GM23338 (cell line): ENCODE measurements at regions not wholly inside any gene's neighbourhood (a gene's known extent, or its start where the extent isn't known, plus 50 kb on each side); places are given as distances from the start of the nearest gene placed in this dataset.

Experiments used
- ATAC-seq: fragments of 200-7000 bp; cut with Tn5 transposase; 3 replicates; pipeline ENCODE4 v1.9.1; 2020
- DNase-seq: peaks from one replicate; pipeline ENCODE4 v3.0.0-alpha.2; 2015; ENCODE audit warnings: low spot score
- H2AFZ ChIP-seq: fragments of 200-600 bp; sonication (generic); 2 replicates; pipeline ENCODE4 v1.8.0; 2016; ENCODE audit warnings: antibody characterized with exemption, mild to moderate bottlenecking, moderate library complexity
- H3F3A ChIP-seq: fragments of 200-600 bp; sonication (generic); replicated peaks from 2 replicates; pipeline ENCODE4 v1.8.0; 2017; ENCODE audit warnings: antibody characterized with exemption, mixed run types, low read depth
- H3K27ac ChIP-seq: fragments of 200-600 bp; sonication (generic); 2 replicates; pipeline ENCODE4 v1.6.1; 2016; ENCODE audit warnings: low read depth
- H3K27me3 ChIP-seq: fragments of 200-600 bp; sonication (generic); 2 replicates; pipeline ENCODE4 v1.8.0; 2016; ENCODE audit warnings: mild to moderate bottlenecking, mixed run types, moderate library complexity; ENCODE audit not compliant: insufficient read depth
- H3K36me3 ChIP-seq: fragments of 200-600 bp; sonication (generic); 2 replicates; pipeline ENCODE4 v1.8.0; 2016; ENCODE audit warnings: mild to moderate bottlenecking; ENCODE audit not compliant: insufficient read depth
- H3K4me1 ChIP-seq: fragments of 200-600 bp; sonication (generic); 2 replicates; pipeline ENCODE4 v1.8.0; 2016; ENCODE audit warnings: mild to moderate bottlenecking, moderate library complexity; ENCODE audit not compliant: insufficient read depth
- H3K4me2 ChIP-seq: fragments of 200-600 bp; sonication (generic); 2 replicates; pipeline ENCODE4 v1.7.1; 2017; ENCODE audit warnings: mixed run types
- H3K4me3 ChIP-seq: fragments of 200-600 bp; sonication (generic); 2 replicates; pipeline ENCODE4 v1.6.1; 2016; ENCODE audit warnings: mixed run types
- H3K79me2 ChIP-seq: fragments of 200-600 bp; sonication (generic); replicated peaks from 2 replicates; pipeline ENCODE4 v1.8.0; 2017; ENCODE audit warnings: mild to moderate bottlenecking; ENCODE audit not compliant: insufficient read depth
- H3K9me2 ChIP-seq: fragments of 200-600 bp; sonication (generic); 2 replicates; pipeline ENCODE4 v1.8.0; 2017; ENCODE audit not compliant: insufficient read depth
- H4K20me1 ChIP-seq: fragments of 200-600 bp; sonication (generic); replicated peaks from 2 replicates; pipeline ENCODE4 v1.8.0; 2017; ENCODE audit warnings: mild to moderate bottlenecking; ENCODE audit not compliant: insufficient read depth
- H3K27ac Mint-ChIP-seq: 2 replicates; pipeline ENCODE4 v1.8.0; 2020; ENCODE audit warnings: inconsistent platforms, mild to moderate bottlenecking, moderate library complexity, mixed read lengths
- H3K27me3 Mint-ChIP-seq: 3 replicates; pipeline ENCODE4 v1.8.0; 2022; ENCODE audit warnings: low read depth, mild to moderate bottlenecking, moderate library complexity, mixed read lengths, inconsistent platforms; ENCODE audit not compliant: insufficient read depth, poor library complexity
- H3K36me3 Mint-ChIP-seq: 3 replicates; pipeline ENCODE4 v1.8.0; 2021; ENCODE audit warnings: low read depth, mild to moderate bottlenecking, inconsistent platforms, moderate library complexity, mixed read lengths
- H3K4me1 Mint-ChIP-seq: 3 replicates; pipeline ENCODE4 v1.8.0; 2020; ENCODE audit warnings: mild to moderate bottlenecking, inconsistent platforms, mixed read lengths
- H3K4me3 Mint-ChIP-seq: 3 replicates; pipeline ENCODE4 v1.8.0; 2021; ENCODE audit warnings: moderate library complexity, mild to moderate bottlenecking, inconsistent platforms, mixed read lengths
- H3K9me3 Mint-ChIP-seq: 3 replicates; pipeline ENCODE4 v1.8.0; 2020; ENCODE audit warnings: moderate library complexity, mild to moderate bottlenecking, inconsistent platforms, mixed read lengths
- CREB1 ChIP-seq: fragments of 250-450 bp; sonication (Bioruptor Pico); IDR thresholded peaks from 2 replicates; pipeline ENCODE4 v1.5.0; 2020; ENCODE audit warnings: low read depth, mild to moderate bottlenecking, moderate library complexity
- EZH2 ChIP-seq: fragments of 200-600 bp; sonication (generic); IDR thresholded peaks from one replicate; pipeline ENCODE4 v1.8.0; 2017; ENCODE audit warnings: antibody characterized with exemption, mild to moderate bottlenecking, low read depth; ENCODE audit not compliant: unreplicated experiment
- EZH2phosphoT487 ChIP-seq: fragments of 200-600 bp; sonication (generic); IDR thresholded peaks from one replicate; pipeline ENCODE4 v1.8.1; 2018; ENCODE audit warnings: antibody characterized with exemption; ENCODE audit not compliant: unreplicated experiment
- JUNB ChIP-seq: IDR thresholded peaks from one replicate; pipeline ENCODE4 v1.6.1; 2016; ENCODE audit warnings: antibody characterized with exemption; ENCODE audit not compliant: unreplicated experiment
- NANOG ChIP-seq: IDR thresholded peaks from 2 replicates; pipeline ENCODE4 v1.6.1; 2016; ENCODE audit warnings: antibody characterized with exemption, borderline replicate concordance
- POLR2AphosphoS5 ChIP-seq: IDR thresholded peaks from 2 replicates; pipeline ENCODE4 v1.6.1; 2016; ENCODE audit warnings: antibody characterized with exemption, low read depth
- STAT1 ChIP-seq: IDR thresholded peaks from one replicate; pipeline ENCODE4 v1.6.1; 2016; ENCODE audit warnings: antibody characterized with exemption; ENCODE audit not compliant: unreplicated experiment
- ZNF114 ChIP-seq: fragments of 250-450 bp; sonication (Bioruptor Pico); IDR thresholded peaks from 2 replicates; pipeline ENCODE4 v1.5.0; 2020; ENCODE audit warnings: mild to moderate bottlenecking, moderate library complexity
- ZNF331 ChIP-seq: fragments of 250-450 bp; sonication (Bioruptor Pico); IDR thresholded peaks from 2 replicates; pipeline ENCODE4 v1.5.0; 2020; ENCODE audit warnings: low read depth, mild to moderate bottlenecking, moderate library complexity
- TF ChIP-seq, protein P1 (sequence below), 2 experiments: fragments of 200-600 bp in 1 of 2; sonication (generic) in 1 of 2; conservative IDR thresholded peaks; 2 replicates each; pipeline versions ENCODE4 v1.5.1 to v1.6.1; 2016 to 2017; ENCODE audit warnings: antibody characterized with exemption in 2 of 2, low read depth in 2 of 2, mild to moderate bottlenecking in 2 of 2, moderate library complexity in 1 of 2
- TF ChIP-seq, protein P2 (sequence below): IDR thresholded peaks from one replicate; pipeline ENCODE4 v1.6.1; 2018; ENCODE audit warnings: antibody characterized with exemption; ENCODE audit not compliant: unreplicated experiment

DNA sequence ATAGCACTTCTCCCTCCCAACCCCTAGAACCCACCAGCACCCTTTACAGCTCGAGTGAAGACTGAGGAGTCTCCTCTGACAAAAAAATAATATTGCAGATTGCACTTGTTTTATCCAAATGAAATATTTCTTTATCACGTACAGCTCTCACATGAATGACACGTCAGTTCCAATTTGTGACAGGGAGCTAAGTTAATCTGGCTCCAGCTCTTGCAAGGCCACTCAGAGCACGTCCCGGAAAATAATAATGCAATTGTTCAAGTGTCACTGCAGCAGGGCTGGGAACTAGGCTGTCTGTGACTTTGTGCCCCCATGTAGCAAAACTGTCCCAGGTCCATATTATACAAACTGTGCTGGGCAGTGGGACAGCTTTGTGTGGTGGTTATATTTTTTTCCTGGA lies 539.6 kb downstream of the VRK1 start:
- Mint-ChIP-seq H3K9me3 (peaks cover 34% of the 10 kb centered on the region), H3K27ac (no peak overlapping the region), H3K4me3 (no peak overlapping the region), H3K4me1 (peaks cover 4% of the 10 kb centered on the region; the same call in 1 of the 3 replicates), H3K27me3 (no peaks in the 10 kb centered on the region), H3K36me3 (peaks cover 26% of the 10 kb centered on the region)
- Histone ChIP-seq H3K4me2 (no peak overlapping the region), H3K4me1 (no peaks in the 10 kb centered on the region), H3K9me2 (peaks cover 19% of the 10 kb centered on the region), H3K27me3 (no peaks in the 10 kb centered on the region), H3K36me3 (no peaks in the 10 kb centered on the region; the same call in 1 of the 2 replicates), H2AFZ (no peak overlapping the region), H3F3A (no peaks in the 10 kb centered on the region), H3K79me2 (no peaks in the 10 kb centered on the region), H3K4me3 (no peak overlapping the region), H4K20me1 (no peaks in the 10 kb centered on the region), H3K27ac (no peak overlapping the region)
- no peak for DNase-seq
- no peak for TF ChIP-seq NANOG
- TF ChIP-seq ZNF331 (CRISPR knock-in tag), result no peak
- TF ChIP-seq, protein P1, sequence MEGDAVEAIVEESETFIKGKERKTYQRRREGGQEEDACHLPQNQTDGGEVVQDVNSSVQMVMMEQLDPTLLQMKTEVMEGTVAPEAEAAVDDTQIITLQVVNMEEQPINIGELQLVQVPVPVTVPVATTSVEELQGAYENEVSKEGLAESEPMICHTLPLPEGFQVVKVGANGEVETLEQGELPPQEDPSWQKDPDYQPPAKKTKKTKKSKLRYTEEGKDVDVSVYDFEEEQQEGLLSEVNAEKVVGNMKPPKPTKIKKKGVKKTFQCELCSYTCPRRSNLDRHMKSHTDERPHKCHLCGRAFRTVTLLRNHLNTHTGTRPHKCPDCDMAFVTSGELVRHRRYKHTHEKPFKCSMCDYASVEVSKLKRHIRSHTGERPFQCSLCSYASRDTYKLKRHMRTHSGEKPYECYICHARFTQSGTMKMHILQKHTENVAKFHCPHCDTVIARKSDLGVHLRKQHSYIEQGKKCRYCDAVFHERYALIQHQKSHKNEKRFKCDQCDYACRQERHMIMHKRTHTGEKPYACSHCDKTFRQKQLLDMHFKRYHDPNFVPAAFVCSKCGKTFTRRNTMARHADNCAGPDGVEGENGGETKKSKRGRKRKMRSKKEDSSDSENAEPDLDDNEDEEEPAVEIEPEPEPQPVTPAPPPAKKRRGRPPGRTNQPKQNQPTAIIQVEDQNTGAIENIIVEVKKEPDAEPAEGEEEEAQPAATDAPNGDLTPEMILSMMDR (conservative IDR thresholded peaks at IDR 0.05; ENCODE audit: low read depth in 2 of 2), result no peak
- no peak for TF ChIP-seq POLR2AphosphoS5
- no peak for TF ChIP-seq EZH2phosphoT487
- no peak for TF ChIP-seq STAT1
- TF ChIP-seq EZH2, result no peak
- TF ChIP-seq ZNF114 (CRISPR knock-in tag), result no peak
- ATAC-seq, result no peak

DNA sequence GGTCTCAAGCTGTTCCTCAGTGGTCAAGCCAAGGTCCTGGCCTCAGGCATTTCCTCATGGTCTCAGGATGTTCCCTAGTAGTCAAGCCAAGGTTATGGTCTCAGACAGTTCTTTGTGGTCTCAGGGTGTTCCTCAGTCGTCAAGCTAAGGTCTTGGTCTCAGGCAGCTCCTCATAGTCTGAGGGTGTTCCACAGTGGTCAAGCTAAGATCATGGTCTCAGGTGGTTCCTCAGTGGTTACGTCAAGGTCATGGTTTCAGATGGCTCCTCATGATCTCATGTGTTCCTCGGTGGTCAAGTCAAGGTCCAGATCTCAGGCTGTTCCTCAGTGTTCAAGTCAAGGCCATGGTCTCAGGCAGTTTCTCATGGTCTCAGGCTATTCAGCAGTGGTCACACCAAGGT lies 540.1 kb downstream of the VRK1 start:
- Histone ChIP-seq H3K4me3 (no peak overlapping the region), H3K27ac (no peak overlapping the region), H3K4me1 (no peaks in the 10 kb centered on the region), H3K79me2 (no peaks in the 10 kb centered on the region), H3F3A (no peaks in the 10 kb centered on the region), H3K4me2 (no peak overlapping the region), H3K27me3 (no peaks in the 10 kb centered on the region), H3K9me2 (peaks cover 24% of the 10 kb centered on the region), H4K20me1 (no peaks in the 10 kb centered on the region), H2AFZ (no peak overlapping the region), H3K36me3 (no peaks in the 10 kb centered on the region; the same call in 1 of the 2 replicates)
- Mint-ChIP-seq H3K36me3 (peaks cover 27% of the 10 kb centered on the region), H3K4me1 (peaks cover 4% of the 10 kb centered on the region; the same call in 1 of the 3 replicates), H3K4me3 (no peak overlapping the region), H3K9me3 (peaks cover 36% of the 10 kb centered on the region), H3K27me3 (no peaks in the 10 kb centered on the region), H3K27ac (no peak overlapping the region)
- ATAC-seq (no peak), DNase-seq (no peak)
- TF ChIP-seq JUNB (no peak), CREB1 (no peak), POLR2AphosphoS5 (no peak), STAT1 (no peak), NANOG (no peak), EZH2phosphoT487 (no peak), ZNF114 (CRISPR knock-in tag) (no peak), ZNF331 (CRISPR knock-in tag) (no peak)
- TF ChIP-seq, protein P2, sequence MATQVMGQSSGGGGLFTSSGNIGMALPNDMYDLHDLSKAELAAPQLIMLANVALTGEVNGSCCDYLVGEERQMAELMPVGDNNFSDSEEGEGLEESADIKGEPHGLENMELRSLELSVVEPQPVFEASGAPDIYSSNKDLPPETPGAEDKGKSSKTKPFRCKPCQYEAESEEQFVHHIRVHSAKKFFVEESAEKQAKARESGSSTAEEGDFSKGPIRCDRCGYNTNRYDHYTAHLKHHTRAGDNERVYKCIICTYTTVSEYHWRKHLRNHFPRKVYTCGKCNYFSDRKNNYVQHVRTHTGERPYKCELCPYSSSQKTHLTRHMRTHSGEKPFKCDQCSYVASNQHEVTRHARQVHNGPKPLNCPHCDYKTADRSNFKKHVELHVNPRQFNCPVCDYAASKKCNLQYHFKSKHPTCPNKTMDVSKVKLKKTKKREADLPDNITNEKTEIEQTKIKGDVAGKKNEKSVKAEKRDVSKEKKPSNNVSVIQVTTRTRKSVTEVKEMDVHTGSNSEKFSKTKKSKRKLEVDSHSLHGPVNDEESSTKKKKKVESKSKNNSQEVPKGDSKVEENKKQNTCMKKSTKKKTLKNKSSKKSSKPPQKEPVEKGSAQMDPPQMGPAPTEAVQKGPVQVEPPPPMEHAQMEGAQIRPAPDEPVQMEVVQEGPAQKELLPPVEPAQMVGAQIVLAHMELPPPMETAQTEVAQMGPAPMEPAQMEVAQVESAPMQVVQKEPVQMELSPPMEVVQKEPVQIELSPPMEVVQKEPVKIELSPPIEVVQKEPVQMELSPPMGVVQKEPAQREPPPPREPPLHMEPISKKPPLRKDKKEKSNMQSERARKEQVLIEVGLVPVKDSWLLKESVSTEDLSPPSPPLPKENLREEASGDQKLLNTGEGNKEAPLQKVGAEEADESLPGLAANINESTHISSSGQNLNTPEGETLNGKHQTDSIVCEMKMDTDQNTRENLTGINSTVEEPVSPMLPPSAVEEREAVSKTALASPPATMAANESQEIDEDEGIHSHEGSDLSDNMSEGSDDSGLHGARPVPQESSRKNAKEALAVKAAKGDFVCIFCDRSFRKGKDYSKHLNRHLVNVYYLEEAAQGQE, result no peak
- TF ChIP-seq, protein P1 (conservative IDR thresholded peaks at IDR 0.05; ENCODE audit: low read depth in 2 of 2), result no peak
